Epithelial cell of proximal tubule (primary cell): ENCODE measurements at regions not wholly inside any gene's neighbourhood (a gene's known extent, or its start where the extent isn't known, plus 50 kb on each side); places are given as distances from the start of the nearest gene placed in this dataset.

Source experiments
- DNase-seq: peaks from one replicate; pipeline ENCODE4 v3.0.0-alpha.2; 2011; ENCODE audit warnings: low read depth
- H3K4me3 ChIP-seq: 2 replicates; pipeline ENCODE4 v1.5.1; 2011; ENCODE audit warnings: low read depth, mild to moderate bottlenecking, low read length
- TF ChIP-seq, protein P1 (sequence below): conservative IDR thresholded peaks from 2 replicates; pipeline ENCODE4 v1.5.1; 2012; ENCODE audit warnings: low read depth, mild to moderate bottlenecking, low read length

DNA sequence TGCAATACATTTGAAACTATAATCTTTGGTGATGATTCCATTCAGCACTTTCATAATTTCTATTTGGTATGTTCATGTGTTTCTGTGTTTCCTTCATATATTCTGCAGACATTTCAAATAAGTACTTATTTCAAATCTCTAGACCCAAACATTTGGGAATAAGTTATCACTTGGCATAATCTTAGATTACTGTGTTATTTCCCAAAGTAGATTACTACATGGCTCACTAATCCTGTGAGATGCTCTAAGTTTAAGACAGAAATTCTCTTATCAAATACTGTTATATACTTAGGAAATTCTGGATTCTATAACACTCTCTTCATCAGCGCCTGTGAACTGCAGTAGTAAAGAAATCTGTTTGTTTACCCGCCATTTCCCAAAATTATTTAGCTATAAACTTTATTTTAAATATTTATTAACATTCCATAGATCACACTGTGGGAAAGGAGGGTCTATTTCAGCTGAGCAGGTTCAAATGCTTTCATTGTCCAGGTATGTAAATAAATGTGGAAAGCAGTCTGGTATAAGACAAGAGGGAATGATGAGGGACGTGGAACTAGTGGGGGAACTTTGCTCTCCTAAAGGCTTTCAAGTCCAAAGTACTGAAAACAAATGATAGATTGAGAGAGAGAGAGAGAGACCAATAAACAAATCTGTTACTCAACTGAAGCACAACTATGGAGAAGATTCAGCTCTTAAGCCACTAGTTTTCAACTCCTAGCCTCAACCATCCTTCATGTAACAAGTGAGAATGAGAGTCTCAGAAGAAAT, 61.8 kb upstream of the TOM1L1 start:
- no peak for DNase-seq
- H3K4me3 ChIP-seq = no peak overlapping the region
- TF ChIP-seq, protein P1, sequence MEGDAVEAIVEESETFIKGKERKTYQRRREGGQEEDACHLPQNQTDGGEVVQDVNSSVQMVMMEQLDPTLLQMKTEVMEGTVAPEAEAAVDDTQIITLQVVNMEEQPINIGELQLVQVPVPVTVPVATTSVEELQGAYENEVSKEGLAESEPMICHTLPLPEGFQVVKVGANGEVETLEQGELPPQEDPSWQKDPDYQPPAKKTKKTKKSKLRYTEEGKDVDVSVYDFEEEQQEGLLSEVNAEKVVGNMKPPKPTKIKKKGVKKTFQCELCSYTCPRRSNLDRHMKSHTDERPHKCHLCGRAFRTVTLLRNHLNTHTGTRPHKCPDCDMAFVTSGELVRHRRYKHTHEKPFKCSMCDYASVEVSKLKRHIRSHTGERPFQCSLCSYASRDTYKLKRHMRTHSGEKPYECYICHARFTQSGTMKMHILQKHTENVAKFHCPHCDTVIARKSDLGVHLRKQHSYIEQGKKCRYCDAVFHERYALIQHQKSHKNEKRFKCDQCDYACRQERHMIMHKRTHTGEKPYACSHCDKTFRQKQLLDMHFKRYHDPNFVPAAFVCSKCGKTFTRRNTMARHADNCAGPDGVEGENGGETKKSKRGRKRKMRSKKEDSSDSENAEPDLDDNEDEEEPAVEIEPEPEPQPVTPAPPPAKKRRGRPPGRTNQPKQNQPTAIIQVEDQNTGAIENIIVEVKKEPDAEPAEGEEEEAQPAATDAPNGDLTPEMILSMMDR = no peak

DNA sequence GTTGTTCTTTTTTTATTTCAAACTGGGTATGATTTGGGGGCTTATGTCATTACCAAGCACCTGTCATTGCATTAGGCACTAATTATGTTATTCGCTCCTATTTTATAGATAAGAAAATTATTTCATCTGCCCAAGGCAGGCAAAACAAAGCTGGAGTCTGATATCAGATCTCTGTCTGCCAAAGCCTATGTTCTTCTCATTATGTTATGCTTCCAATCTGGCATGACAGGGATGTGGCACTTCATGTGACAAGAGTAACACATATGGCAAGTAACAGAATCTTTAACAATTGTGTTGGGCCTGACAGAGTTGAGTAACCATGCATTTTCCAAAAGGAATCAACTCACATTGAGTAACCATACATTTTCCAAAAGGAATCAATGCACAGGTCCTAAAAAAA, 61.2 kb upstream of the TOM1L1 start:
- TF ChIP-seq, protein P1 = no peak
- H3K4me3 ChIP-seq = no peak overlapping the region
- DNase-seq = no peak

DNA sequence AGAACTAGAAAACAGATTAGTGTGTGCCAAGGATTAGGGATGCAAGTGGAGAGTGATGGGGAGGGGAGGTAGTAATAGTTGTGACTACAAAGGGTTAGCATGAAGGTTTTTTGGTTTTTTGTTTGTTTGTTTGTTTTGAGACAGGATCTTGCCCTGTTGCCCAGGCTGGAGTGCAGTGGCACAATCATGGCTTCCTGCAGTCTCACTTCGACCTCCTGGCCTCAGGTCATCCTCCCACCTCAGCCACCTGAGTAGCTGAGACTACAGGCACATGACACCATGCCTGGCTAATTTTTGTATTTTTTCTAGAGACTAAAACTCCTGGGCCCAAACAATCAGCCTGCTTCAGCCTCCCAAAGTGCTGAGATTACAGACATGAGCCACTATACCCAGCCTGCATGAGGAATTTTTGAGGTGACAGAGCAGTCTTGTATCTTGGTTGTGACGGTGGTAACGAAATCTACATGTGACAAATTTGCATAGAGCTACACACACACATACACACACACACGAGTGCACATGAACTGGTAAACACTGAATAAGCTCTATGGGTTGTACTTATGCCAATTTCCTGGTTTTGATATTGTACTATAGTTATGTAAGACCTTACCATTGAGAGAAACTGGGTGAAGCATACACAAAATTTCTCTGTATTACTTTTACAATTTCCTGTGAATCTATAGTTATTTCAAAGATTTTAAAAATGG, 59.6 kb upstream of the TOM1L1 start:
- TF ChIP-seq, protein P1 = no peak
- DNase-seq = no peak

DNA sequence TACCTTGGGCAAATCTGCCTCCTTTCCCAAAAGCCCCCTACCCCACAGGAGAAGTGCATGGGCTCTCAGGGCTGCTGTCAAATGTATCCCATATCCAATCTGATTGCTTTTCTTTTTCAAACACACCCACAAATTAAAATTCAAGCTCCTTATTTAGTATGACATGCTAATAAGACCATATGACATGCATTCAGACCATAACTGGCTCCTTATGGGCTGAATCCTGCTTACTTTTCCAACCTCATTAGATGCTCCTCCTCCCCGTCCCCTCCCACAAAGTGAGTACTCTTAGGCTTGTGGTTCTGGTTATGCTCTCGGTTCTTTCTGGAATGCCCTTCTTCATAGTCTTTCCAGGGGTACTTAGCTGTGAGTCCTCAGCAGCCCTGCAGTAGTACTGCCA, 59.0 kb upstream of the TOM1L1 start:
- DNase-seq = no peak
- no peak overlapping the region for H3K4me3 ChIP-seq
- TF ChIP-seq, protein P1 = no peak

More for the DNA sequence above, 59.6 kb upstream of the TOM1L1 start:
- H3K4me3 ChIP-seq = no peak overlapping the region

DNA sequence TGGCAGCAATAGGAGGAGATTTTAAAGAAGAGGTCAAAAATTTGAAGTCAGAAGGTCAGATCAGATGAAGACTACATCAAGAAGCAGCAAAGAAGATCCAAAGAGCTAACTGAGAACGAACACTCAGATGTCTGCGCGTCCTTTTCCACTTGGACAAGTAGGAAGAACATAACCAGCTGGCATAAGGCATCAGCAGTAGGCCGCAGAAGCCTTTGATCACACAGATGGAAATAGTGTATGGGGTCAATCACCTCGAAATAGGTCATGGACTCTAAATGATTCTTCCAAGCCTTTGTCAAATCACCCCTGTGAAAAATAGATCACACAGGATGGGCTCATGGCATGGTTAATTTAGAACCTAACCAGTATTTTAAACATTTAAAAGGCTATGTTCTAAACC, 56.4 kb upstream of the TOM1L1 start:
- no peak overlapping the region for H3K4me3 ChIP-seq
- TF ChIP-seq, protein P1 = no peak
- DNase-seq = no peak

DNA sequence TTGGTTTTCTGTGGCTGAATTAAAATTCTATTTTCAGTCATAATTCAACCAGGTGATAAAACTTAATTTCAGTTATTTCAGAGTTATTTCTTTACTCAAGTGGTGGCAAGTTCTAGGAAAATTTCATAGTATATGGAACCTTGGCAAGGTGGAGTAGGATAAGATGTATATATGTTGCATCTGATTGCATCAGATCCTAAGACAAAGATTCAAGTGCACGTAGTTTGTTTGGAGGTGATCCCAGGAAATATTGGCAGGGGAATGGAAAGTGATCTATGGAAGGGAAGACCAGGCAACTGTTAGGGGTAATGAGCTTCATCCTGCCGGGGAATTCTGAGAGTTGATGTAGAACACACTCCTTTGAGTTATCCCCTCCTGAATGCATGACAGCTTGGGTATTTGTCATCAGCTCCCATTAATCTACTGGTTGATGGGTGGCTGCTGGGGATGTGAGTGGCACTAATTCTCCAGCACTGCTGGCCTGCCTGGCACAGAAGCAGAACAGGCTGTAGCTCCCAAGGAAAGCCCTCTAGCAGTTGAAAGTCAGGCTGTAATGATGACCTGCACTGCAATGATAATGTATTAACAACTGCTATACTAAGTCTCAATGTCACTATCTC, 52.2 kb upstream of the TOM1L1 start:
- TF ChIP-seq, protein P1 = no peak
- DNase-seq = no peak
- H3K4me3 ChIP-seq = no peak overlapping the region

DNA sequence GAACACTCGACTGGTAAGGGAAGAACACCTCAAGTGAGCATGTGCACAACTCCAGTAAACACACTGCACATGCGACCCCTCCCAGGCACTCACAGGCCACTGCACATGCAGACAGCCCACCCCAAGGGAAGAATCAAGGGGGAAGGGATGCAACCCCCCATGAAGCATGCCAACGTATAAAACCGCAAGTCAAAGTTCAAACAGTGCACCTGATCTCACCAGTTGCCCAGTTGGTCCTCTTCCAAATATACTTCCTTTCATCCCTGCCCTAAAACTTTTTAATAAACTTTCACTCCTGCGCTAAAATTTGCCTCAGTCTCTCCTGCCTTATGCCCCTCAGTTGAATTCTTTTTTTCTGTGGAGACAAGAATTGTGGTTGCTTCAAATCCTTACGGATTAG, 51.0 kb upstream of the TOM1L1 start:
- TF ChIP-seq, protein P1 = no peak
- no peak for DNase-seq
- no peak overlapping the region for H3K4me3 ChIP-seq
